Stimulated activated CD4-positive, alpha-beta T cell treated with anti-CD3 and anti-CD28 coated beads, Interleukin-2, amount 100 ng/mL, for 48 hours (primary cell): ENCODE measurements at regions not wholly inside any gene's neighbourhood (a gene's known extent, or its start where the extent isn't known, plus 50 kb on each side); places are given as distances from the start of the nearest gene placed in this dataset.
"Not testable (repeated sequence)": the region's sequence is repeated elsewhere in the genome, so short reads cannot be mapped to it uniquely, and the experiment has no call there.

Experiments
- DNase-seq, 2 donors: peaks; one replicate each; pipeline ENCODE4 v3.0.0-alpha.2; 2020

- no peak for DNase-seq
Measured at GRCh38 chr1:228669242-228669585, 66.1 kb upstream of the RHOU start.

- DNase-seq, result not testable (repeated sequence)
Measured at GRCh38 chr1:228681076-228681565, 54.2 kb upstream of the RHOU start.

- DNase-seq, result no peak
Measured at GRCh38 chr1:228683428-228683827, 51.9 kb upstream of the RHOU start.

GRCh38 chr1:228684607-228685006 is 50.7 kb upstream of the RHOU start:
- no peak for DNase-seq

- no peak for DNase-seq
Measured at GRCh38 chr1:228685081-228685660, 50.1 kb upstream of the RHOU start.
